ENCODE measurements at regions not wholly inside any gene's neighbourhood (a gene's known extent, or its start where the extent isn't known, plus 50 kb on each side); places are given as distances from the start of the nearest gene placed in this dataset.
A peak's percentile ranks its signal among the peaks of the same experiment; 100 is the strongest.

DNA sequence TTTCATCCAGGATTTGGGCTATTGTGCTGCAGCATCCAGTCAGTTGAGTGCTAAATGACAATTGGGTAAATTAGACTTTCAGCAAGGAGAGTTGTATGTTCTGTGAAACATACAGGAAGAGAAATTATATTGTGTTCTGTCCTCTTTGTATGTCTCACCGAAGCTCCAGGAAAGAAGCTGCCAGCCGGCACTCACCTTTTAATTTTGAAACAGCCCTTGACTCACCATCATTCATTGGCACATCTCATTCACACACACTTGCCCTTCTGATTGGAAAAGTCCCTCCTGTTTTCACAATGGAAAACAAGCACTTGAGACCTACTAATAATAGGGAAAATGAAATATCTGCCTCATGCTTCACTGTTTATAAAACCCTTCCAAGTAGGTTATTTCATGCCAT lies 495.6 kb downstream of the RPS24 start:
- Mint-ChIP-seq H3K9me3 (no peaks in the 10 kb centered on the region), H3K27ac (no peak overlapping the region), H3K27me3 (ENCODE audit: low read depth) (no peaks in the 10 kb centered on the region), H3K4me1 (ENCODE audit: low read depth) (peaks cover 2% of the 10 kb centered on the region), H3K36me3 (ENCODE audit: low read depth) (no peaks in the 10 kb centered on the region), H3K4me3 (no peak overlapping the region)
- no peak for DNase-seq (ENCODE audit: low spot score)

DNA sequence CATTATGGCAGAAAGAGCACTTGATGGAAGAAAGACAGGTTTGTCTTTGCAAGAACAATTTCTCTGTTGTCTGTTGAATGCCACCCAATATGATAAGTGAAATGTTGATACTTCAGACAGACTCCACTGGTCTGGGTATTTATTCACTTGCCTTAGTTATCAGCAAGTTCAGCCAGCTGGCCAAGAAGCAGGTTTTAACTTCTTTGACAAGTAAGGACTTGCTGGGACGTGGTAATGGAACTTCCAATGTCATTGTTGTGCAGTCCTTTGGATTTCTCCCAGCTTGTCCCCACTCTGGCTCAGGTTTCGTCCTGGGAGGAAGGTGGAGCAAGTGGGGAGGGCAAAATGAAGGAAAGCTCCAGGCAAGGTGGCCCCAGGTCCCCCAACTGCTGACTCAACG lies 497.4 kb downstream of the RPS24 start:
- Mint-ChIP-seq H3K4me1 (ENCODE audit: low read depth) (peaks cover 2% of the 10 kb centered on the region), H3K9me3 (no peaks in the 10 kb centered on the region), H3K36me3 (ENCODE audit: low read depth) (no peaks in the 10 kb centered on the region), H3K4me3 (no peak overlapping the region), H3K27me3 (ENCODE audit: low read depth) (no peaks in the 10 kb centered on the region), H3K27ac (no peak overlapping the region)
- DNase-seq (ENCODE audit: low spot score) = no peak

DNA sequence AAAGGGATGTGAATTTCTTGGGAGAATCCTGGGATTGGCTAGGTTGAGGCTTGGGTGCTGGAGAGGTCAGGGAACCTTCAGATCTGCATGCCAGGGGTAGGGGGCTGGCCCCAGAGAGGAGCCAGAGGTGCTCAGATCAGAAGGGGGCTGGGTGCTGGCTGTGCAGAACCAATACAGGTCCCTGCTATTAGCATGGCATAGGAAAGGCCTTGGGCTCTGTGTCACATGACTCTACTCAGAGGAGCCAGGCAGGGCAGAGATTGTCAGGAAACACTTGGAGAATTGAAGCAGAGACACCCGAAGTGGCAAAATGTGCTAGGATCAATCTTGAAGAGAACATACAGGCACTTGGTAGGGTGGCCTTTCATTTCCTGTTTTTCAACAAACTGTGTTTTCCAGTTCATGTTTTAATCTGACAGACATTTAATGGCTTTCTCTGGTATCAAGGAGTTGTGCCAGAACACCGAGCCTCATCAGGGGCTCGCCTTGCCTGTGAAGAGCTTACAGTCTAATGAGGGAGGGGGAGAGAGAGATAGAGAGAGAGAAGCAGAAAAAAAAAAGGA lies 498.9 kb downstream of the RPS24 start:
- Mint-ChIP-seq H3K36me3 (ENCODE audit: low read depth) (no peaks in the 10 kb centered on the region), H3K9me3 (no peaks in the 10 kb centered on the region), H3K27ac (no peak overlapping the region), H3K4me3 (no peak overlapping the region), H3K27me3 (ENCODE audit: low read depth) (no peaks in the 10 kb centered on the region), H3K4me1 (ENCODE audit: low read depth) (peaks cover 2% of the 10 kb centered on the region)
- DNase-seq (ENCODE audit: low spot score) = no peak

DNA sequence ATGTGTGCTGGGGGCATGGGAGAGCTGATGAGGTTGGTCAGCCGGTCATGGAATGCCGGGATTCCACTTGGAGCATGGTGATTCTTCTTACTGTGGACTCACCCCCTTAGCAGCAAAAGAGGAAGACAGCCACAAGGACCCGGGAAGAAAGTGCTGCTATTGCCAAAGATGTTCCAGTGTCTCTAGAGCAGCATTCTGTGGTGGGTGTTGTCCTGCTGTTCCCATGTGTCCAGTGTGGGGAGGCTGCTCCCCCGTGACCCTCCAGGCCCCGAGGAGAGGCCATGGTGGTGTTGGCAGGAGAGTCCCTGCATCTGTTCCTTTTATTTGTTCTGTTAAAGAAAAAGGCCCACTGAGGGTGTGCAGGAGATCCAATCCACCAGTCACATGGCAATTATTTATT lies 499.4 kb downstream of the RPS24 start:
- H3K9me3 Mint-ChIP-seq = no peaks in the 10 kb centered on the region
- DNase-seq (ENCODE audit: low spot score) = no peak
- H3K36me3 Mint-ChIP-seq (ENCODE audit: low read depth) = no peaks in the 10 kb centered on the region
- H3K27me3 Mint-ChIP-seq (ENCODE audit: low read depth) = no peaks in the 10 kb centered on the region
- peaks cover 2% of the 10 kb centered on the region for H3K4me1 Mint-ChIP-seq (ENCODE audit: low read depth)
- no peak overlapping the region for H3K4me3 Mint-ChIP-seq
- no peak overlapping the region for H3K27ac Mint-ChIP-seq

DNA sequence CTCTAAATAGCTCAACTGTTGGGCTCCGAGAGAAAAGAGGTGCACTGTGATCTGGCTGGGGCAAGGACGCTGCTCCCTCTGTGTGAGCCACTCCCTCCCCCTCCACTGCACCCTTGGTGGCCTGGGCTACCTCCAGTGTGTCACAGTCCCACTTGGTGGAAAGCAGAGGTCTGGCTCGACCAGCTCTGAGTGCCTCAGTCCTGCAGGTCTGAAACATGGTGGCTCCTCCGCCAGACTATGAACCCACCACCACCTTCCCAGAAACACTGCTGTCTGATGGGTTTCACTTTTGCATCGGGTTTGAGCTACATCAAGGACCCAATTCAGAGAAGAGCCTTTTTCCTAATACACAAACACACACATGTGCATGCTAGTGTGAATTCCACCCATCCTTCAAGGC lies 500.1 kb downstream of the RPS24 start:
- Mint-ChIP-seq H3K4me1 (ENCODE audit: low read depth) (peaks cover 2% of the 10 kb centered on the region), H3K36me3 (ENCODE audit: low read depth) (no peaks in the 10 kb centered on the region), H3K27me3 (ENCODE audit: low read depth) (no peaks in the 10 kb centered on the region), H3K9me3 (no peaks in the 10 kb centered on the region), H3K27ac (no peak overlapping the region), H3K4me3 (no peak overlapping the region)
- no peak for DNase-seq (ENCODE audit: low spot score)

DNA sequence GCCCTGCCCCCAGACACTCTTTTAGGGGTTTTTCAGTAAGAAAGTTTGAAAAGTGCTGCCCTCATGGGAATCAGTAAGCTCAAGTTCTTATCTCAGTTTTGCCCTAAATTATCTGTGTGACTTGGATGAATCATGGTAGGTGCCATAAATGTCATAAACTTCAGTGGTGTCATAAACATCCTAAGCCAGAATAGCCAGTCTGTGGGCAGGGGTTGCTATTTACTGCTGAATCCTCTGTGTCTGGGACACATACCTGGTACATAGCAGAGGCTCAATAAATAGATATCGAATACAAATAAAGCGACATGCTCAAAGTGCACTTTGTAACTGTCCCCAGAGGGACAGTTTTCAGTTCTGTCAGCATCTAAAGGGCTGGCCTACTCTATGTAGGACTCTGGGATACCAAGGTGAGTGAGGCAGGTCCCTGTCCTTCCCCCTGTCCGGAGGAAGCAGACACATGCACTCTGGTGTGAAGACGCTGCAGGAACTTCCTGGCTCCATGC lies 502.1 kb downstream of the RPS24 start:
- Mint-ChIP-seq H3K36me3 (ENCODE audit: low read depth) (no peaks in the 10 kb centered on the region), H3K4me1 (ENCODE audit: low read depth) (peaks cover 2% of the 10 kb centered on the region), H3K4me3 (no peak overlapping the region), H3K27ac (no peak overlapping the region), H3K27me3 (ENCODE audit: low read depth) (no peaks in the 10 kb centered on the region), H3K9me3 (no peaks in the 10 kb centered on the region)
- no peak for DNase-seq (ENCODE audit: low spot score)

DNA sequence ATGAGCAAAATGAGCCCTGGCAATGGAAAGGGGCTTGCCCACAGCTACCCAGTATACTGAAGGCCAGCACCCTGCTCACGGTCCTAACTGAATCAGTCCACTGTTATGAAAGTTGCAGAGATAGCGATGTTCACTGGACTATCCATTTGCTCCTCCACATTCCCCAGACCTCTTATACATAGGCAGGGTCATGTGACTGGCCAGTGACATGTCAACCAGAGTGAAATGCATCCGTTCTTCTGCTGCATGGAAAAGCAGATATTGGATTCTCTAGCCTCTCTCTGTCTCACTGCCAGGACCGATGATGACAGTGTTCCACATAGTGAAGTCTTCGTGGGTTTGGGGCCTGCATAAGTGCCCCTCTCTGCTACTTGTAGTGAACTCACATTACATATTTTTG lies 503.4 kb downstream of the RPS24 start:
- no peaks in the 10 kb centered on the region for H3K36me3 Mint-ChIP-seq (ENCODE audit: low read depth)
- H3K4me3 Mint-ChIP-seq = no peak overlapping the region
- H3K27me3 Mint-ChIP-seq (ENCODE audit: low read depth) = no peaks in the 10 kb centered on the region
- no peaks in the 10 kb centered on the region for H3K9me3 Mint-ChIP-seq
- no peak for DNase-seq (ENCODE audit: low spot score)
- H3K4me1 Mint-ChIP-seq (ENCODE audit: low read depth) = peaks cover 8% of the 10 kb centered on the region
- H3K27ac Mint-ChIP-seq = no peak overlapping the region

DNA sequence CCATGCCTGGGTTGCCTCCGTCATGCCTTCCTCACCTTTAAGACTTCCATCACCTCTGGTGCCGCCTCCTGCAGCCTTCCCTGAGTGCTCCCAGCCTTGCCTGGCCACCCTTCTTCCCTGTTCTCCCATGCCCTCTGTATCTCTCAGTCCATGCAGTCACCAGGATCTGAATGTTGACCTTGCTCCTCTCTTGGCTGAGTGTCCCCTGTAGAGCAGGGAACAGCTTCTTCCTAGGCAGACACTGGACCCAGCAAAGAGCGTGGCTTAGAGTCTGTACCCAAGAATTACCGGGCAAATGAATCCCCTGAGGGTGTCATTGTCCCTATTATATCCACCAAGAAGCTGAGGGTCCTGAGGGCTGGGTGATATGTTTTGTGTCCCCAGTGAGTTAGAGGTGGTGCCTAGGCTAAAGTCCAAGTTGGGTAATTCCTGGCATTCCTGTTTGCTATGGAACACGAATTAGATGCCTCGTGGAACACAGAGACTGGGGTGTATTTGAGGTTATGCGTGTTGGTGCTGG lies 505.6 kb downstream of the RPS24 start:
- no peaks in the 10 kb centered on the region for H3K27me3 Mint-ChIP-seq (ENCODE audit: low read depth)

DNA sequence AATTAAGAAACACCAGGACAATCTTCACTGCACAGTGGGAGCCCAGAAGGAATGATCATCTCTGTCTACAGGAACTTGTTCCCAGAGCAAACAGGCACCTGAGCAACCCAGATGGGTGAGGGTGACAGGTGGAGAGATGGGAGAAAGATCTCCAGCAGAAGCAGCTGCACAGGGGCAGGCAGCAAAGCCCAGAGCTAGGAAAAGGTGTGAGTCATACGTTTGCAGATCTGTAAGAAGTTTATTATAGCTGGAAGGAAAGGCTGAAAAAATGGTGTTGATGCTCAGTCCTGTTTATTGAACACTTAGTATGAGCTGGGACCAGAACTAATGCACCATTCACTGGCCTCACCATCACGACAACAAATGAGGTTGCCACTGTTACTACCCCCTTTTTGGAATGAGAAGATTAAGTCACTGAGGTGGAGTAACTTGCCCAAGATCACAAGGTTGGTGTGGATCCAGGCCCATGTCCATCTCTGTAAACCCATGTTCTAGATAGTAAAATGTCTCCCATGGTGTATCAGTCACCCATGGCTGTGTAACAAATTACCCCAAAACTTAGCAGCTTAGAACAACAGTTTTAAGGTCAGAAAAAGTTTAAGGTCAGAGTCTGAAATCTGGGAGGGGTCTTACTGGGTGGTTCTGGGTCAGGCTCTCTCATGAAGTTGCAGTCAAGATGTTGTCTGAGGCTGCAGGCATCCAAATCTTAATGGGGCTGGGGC lies 506.9 kb downstream of the RPS24 start:
- peaks cover under 1% of the 10 kb centered on the region for H3K27me3 Mint-ChIP-seq (ENCODE audit: low read depth)

More for the DNA sequence above, 505.6 kb downstream of the RPS24 start:
- no peak overlapping the region for H3K27ac Mint-ChIP-seq
- H3K4me3 Mint-ChIP-seq = no peak overlapping the region
- H3K4me1 Mint-ChIP-seq (ENCODE audit: low read depth) = peaks cover 12% of the 10 kb centered on the region
- DNase-seq (ENCODE audit: low spot score) = no peak
- no peaks in the 10 kb centered on the region for H3K36me3 Mint-ChIP-seq (ENCODE audit: low read depth)
- H3K9me3 Mint-ChIP-seq = no peaks in the 10 kb centered on the region

DNA sequence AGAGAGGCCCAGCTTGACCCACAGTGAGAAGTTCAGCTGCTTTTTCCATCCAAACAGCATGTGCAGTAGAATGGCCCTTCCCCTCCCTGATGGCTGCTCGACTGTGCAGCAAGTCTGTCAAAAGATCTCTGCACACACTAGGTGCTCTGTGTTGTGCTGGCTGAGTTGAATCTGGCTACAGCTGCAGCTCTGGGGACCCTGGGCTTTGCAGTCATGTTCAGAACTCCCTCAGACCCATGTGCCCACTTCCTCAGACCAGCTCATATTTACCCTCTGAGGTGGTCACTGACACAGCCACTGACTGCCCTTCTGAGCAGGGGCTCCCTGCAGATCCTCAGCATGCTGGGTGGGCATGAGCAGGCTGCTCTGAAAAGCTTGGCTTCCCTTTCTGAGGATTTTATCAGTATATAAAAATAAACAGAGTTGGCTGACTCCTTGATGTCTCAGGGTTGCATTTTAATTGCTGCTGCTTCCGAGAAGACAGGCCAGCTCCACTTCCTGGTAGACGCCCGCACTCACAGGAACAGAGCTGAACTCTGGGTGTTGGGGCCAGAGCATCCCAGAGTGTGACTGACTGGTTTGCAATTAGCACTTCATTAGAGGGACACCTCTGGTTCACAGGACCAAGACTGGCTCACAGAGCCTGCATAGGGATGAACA lies 507.9 kb downstream of the RPS24 start:
- H3K27me3 Mint-ChIP-seq (ENCODE audit: low read depth) = peaks cover 2% of the 10 kb centered on the region
- no peaks in the 10 kb centered on the region for H3K9me3 Mint-ChIP-seq
- H3K4me3 Mint-ChIP-seq = peak overlapping the region; percentile 10
- no peaks in the 10 kb centered on the region for H3K36me3 Mint-ChIP-seq (ENCODE audit: low read depth)
- peaks cover 12% of the 10 kb centered on the region for H3K4me1 Mint-ChIP-seq (ENCODE audit: low read depth)
- DNase-seq (ENCODE audit: low spot score) = no peak
- H3K27ac Mint-ChIP-seq = peak overlapping the region; percentile 74

More for the DNA sequence above, 506.9 kb downstream of the RPS24 start:
- no peak overlapping the region for H3K27ac Mint-ChIP-seq
- H3K36me3 Mint-ChIP-seq (ENCODE audit: low read depth) = no peaks in the 10 kb centered on the region
- no peaks in the 10 kb centered on the region for H3K9me3 Mint-ChIP-seq
- DNase-seq (ENCODE audit: low spot score) = no peak
- no peak overlapping the region for H3K4me3 Mint-ChIP-seq
- H3K4me1 Mint-ChIP-seq (ENCODE audit: low read depth) = peaks cover 12% of the 10 kb centered on the region

DNA sequence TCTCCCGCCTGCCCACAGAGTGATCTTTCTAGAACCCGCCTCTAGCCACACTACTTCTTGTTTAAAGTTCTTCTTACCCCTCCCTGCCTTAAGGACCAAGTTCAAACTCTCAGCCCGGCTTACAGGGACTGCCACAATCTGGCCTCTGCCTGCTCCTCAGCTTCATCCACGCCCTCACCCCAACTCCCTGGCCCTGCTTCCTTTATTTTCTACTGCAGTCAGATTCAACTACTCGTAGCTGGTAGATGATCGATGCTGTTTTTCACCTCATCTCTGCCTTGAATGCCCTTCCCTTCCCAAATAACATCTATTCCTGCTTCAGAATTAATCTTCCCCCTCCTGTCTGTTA lies 508.5 kb downstream of the RPS24 start:
- H3K27ac Mint-ChIP-seq = peak overlapping the region; percentile 74

DNA sequence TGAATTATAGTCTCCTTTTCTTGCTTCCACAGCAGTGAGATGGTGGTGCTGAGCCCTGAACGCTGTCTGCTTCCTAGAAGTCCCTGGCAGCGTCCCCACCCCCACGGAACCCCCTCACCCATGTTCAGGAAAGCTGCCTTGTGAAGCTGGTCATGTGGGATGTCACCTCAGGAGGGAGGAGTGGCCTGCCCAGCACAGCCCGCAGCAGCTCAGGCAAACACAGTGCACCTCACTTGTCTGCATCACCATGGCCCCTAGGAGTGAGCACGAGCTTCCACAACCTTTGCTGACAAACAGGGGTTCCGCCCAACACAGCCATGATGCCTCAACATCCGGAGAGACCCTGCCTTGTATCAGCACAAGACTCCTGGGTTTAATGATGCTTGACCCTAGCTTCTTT lies 508.9 kb downstream of the RPS24 start:
- no peak overlapping the region for H3K4me3 Mint-ChIP-seq
- peak overlapping the region; percentile 74 for H3K27ac Mint-ChIP-seq
- H3K9me3 Mint-ChIP-seq = no peaks in the 10 kb centered on the region
- DNase-seq (ENCODE audit: low spot score) = no peak
- no peaks in the 10 kb centered on the region for H3K36me3 Mint-ChIP-seq (ENCODE audit: low read depth)
- H3K27me3 Mint-ChIP-seq (ENCODE audit: low read depth) = peaks cover 2% of the 10 kb centered on the region
- H3K4me1 Mint-ChIP-seq (ENCODE audit: low read depth) = peaks cover 12% of the 10 kb centered on the region

More for the DNA sequence above, 508.5 kb downstream of the RPS24 start:
- H3K36me3 Mint-ChIP-seq (ENCODE audit: low read depth) = no peaks in the 10 kb centered on the region
- H3K4me1 Mint-ChIP-seq (ENCODE audit: low read depth) = peaks cover 12% of the 10 kb centered on the region
- H3K4me3 Mint-ChIP-seq = peak overlapping the region; percentile 10
- DNase-seq (ENCODE audit: low spot score) = no peak
- H3K9me3 Mint-ChIP-seq = no peaks in the 10 kb centered on the region
- peaks cover 2% of the 10 kb centered on the region for H3K27me3 Mint-ChIP-seq (ENCODE audit: low read depth)

DNA sequence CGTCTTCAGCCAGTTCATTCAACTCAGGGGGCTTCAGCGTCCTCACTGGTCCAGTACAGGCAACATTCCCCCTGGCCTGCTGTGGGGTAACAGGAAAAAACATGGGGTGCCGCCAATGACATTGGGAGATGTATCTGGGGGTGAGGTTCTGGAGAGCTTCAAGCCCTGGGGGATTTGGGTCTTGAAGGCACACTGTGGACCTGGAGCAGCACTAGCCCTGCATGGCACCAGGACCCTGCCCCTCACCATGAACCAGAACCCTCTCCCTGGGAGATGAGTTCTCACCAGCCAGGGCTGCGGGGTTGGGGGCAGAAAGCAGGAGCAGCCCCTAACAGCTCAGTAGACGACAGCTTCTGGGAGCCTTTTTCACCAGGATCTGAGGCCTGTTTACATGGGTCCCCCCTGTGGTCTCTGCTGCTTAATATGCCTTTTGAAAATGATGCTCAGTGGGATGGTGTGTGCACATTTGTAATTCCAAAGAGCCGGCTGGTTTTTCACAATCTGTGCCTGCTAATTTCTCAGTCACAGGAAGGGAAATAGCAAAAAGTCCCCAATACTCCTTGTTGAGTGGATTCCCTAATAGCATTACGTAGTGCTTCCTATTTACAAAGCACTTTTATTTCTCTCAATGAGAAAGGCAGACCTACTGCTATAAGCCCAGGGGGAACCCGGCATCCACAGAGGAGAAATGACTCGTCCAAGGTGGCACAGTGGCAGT lies 509.5 kb downstream of the RPS24 start:
- no peak overlapping the region for H3K27ac Mint-ChIP-seq
- peaks cover 12% of the 10 kb centered on the region for H3K4me1 Mint-ChIP-seq (ENCODE audit: low read depth)
- H3K4me3 Mint-ChIP-seq = no peak overlapping the region
- no peak for DNase-seq (ENCODE audit: low spot score)
- no peaks in the 10 kb centered on the region for H3K36me3 Mint-ChIP-seq (ENCODE audit: low read depth)
- H3K9me3 Mint-ChIP-seq = no peaks in the 10 kb centered on the region
- peaks cover 3% of the 10 kb centered on the region for H3K27me3 Mint-ChIP-seq (ENCODE audit: low read depth)

All from T-helper 2 cell treated with Interferon-gamma antibody and Interleukin-4, amounts not matched to agents 5 μg/mL and 100 μg/mL, for 36 hours (primary cell).